Neural crest cell (in vitro differentiated cells): ENCODE measurements at regions not wholly inside any gene's neighbourhood (a gene's known extent, or its start where the extent isn't known, plus 50 kb on each side); places are given as distances from the start of the nearest gene placed in this dataset.

Experiments
- DNase-seq: peaks from one replicate; pipeline ENCODE4 v3.0.0; 2021; ENCODE audit warnings: low read depth, mixed read lengths, low spot score
- H3K27ac Mint-ChIP-seq: one replicate; pipeline ENCODE4 v1.8.0; 2021; ENCODE audit warnings: mild to moderate bottlenecking, mixed read lengths; ENCODE audit not compliant: unreplicated experiment
- H3K27me3 Mint-ChIP-seq: 2 replicates; pipeline ENCODE4 v1.8.0; 2021; ENCODE audit warnings: low read depth, mild to moderate bottlenecking, mixed read lengths
- H3K36me3 Mint-ChIP-seq: 2 replicates; pipeline ENCODE4 v1.8.0; 2021; ENCODE audit warnings: low read depth, mild to moderate bottlenecking, mixed read lengths
- H3K4me1 Mint-ChIP-seq: 2 replicates; pipeline ENCODE4 v1.8.0; 2021; ENCODE audit warnings: mixed read lengths
- H3K4me3 Mint-ChIP-seq: one replicate; pipeline ENCODE4 v1.8.0; 2021; ENCODE audit warnings: mild to moderate bottlenecking, mixed read lengths
- H3K9me3 Mint-ChIP-seq: 2 replicates; pipeline ENCODE4 v1.8.0; 2021; ENCODE audit warnings: mixed read lengths
- CTCF ChIP-seq: fragments of 200-600 bp; sonication (generic); conservative IDR thresholded peaks from 2 replicates; pipeline ENCODE4 v1.5.0; 2021; ENCODE audit warnings: antibody characterized with exemption, mild to moderate bottlenecking

- no peak for DNase-seq
- TF ChIP-seq CTCF, result no peak
- H3K27ac Mint-ChIP-seq, result no peak overlapping the region
- no peaks in the 10 kb centered on the region for H3K4me1 Mint-ChIP-seq
- no peaks in the 10 kb centered on the region for H3K36me3 Mint-ChIP-seq
- H3K9me3 Mint-ChIP-seq, result no peaks in the 10 kb centered on the region
- H3K27me3 Mint-ChIP-seq, result no peaks in the 10 kb centered on the region
- no peak overlapping the region for H3K4me3 Mint-ChIP-seq
These were observed 251.9 kb upstream of the IRAK1BP1 start for GRCh38 chr6:78615430-78615904.

- H3K27ac Mint-ChIP-seq, result no peak overlapping the region
These were observed 248.4 kb upstream of the IRAK1BP1 start for GRCh38 chr6:78618970-78619369.

GRCh38 chr6:78623554-78623953 is 243.8 kb upstream of the IRAK1BP1 start:
- Mint-ChIP-seq H3K9me3 (no peaks in the 10 kb centered on the region), H3K27me3 (peaks cover 8% of the 10 kb centered on the region)
- TF ChIP-seq CTCF, result no peak

More at GRCh38 chr6:78618970-78619369, 248.4 kb upstream of the IRAK1BP1 start:
- TF ChIP-seq CTCF, result no peak
- H3K9me3 Mint-ChIP-seq, result no peaks in the 10 kb centered on the region
- H3K27me3 Mint-ChIP-seq, result no peaks in the 10 kb centered on the region
- H3K4me3 Mint-ChIP-seq, result no peak overlapping the region
- no peaks in the 10 kb centered on the region for H3K36me3 Mint-ChIP-seq
- no peaks in the 10 kb centered on the region for H3K4me1 Mint-ChIP-seq
- no peak for DNase-seq

GRCh38 chr6:78629154-78629721 is 238.1 kb upstream of the IRAK1BP1 start:
- Mint-ChIP-seq H3K27me3 (peaks cover 8% of the 10 kb centered on the region), H3K36me3 (no peaks in the 10 kb centered on the region), H3K4me3 (no peak overlapping the region), H3K27ac (no peak overlapping the region), H3K9me3 (no peaks in the 10 kb centered on the region), H3K4me1 (no peaks in the 10 kb centered on the region)
- TF ChIP-seq CTCF, result no peak
- DNase-seq, result no peak

More at GRCh38 chr6:78623554-78623953, 243.8 kb upstream of the IRAK1BP1 start:
- Mint-ChIP-seq H3K27ac (no peak overlapping the region), H3K36me3 (no peaks in the 10 kb centered on the region), H3K4me3 (no peak overlapping the region), H3K4me1 (no peaks in the 10 kb centered on the region)
- no peak for DNase-seq

GRCh38 chr6:78629836-78630235 is 237.5 kb upstream of the IRAK1BP1 start:
- H3K4me3 Mint-ChIP-seq, result no peak overlapping the region
- H3K9me3 Mint-ChIP-seq, result no peaks in the 10 kb centered on the region
- DNase-seq, result no peak
- TF ChIP-seq CTCF, result no peak
- no peaks in the 10 kb centered on the region for H3K36me3 Mint-ChIP-seq
- no peak overlapping the region for H3K27ac Mint-ChIP-seq
- no peaks in the 10 kb centered on the region for H3K4me1 Mint-ChIP-seq
- peaks cover 8% of the 10 kb centered on the region for H3K27me3 Mint-ChIP-seq
